Testis (tissue), 2 donors: ENCODE measurements at regions not wholly inside any gene's neighbourhood (a gene's known extent, or its start where the extent isn't known, plus 50 kb on each side); places are given as distances from the start of the nearest gene placed in this dataset.

Source experiments
- DNase-seq: peaks from one replicate; pipeline ENCODE4 v3.0.0-alpha.2; 2019
- H3K27ac ChIP-seq, 2 donors: fragments of 200-600 bp; sonication (generic); one replicate each; pipeline ENCODE4 v1.5.1; 2019
- H3K27me3 ChIP-seq: fragments of 200-600 bp; sonication (generic); one replicate; pipeline ENCODE4 v1.5.1; 2019
- H3K36me3 ChIP-seq: fragments of 200-600 bp; sonication (generic); one replicate; pipeline ENCODE4 v1.5.1; 2017; ENCODE audit warnings: low read depth; ENCODE audit errors: missing control alignments
- H3K4me1 ChIP-seq: fragments of 200-600 bp; sonication (generic); one replicate; pipeline ENCODE4 v1.5.1; 2019
- H3K4me3 ChIP-seq, 2 donors: fragments of 200-600 bp; sonication (generic); one replicate each; pipeline ENCODE4 v1.5.1; 2017 to 2019
- H3K9me3 ChIP-seq: fragments of 200-600 bp; sonication (generic); one replicate; pipeline ENCODE4 v1.5.1; 2017
- POLR2A ChIP-seq: fragments of 450-650 bp; IDR thresholded peaks from one replicate; pipeline ENCODE4 v1.6.1; 2017; ENCODE audit warnings: antibody characterized with exemption, mild to moderate bottlenecking, moderate library complexity
- WGBS, 2 donors: methylation state at CpG; one replicate each; pipeline ENCODE4 v1.1.5; 2018; 5-methylcytosine and 5-hydroxymethylcytosine counted together
- intact Hi-C: fragments of 100-400 bp; cut with DNase I; formaldehyde crosslinking; loops from one replicate; pipeline ENCODE4 v1.15.1; 2023; ENCODE audit warnings: low total_unique reads
- TF ChIP-seq, protein P1 (sequence below), 3 experiments: fragments of 450-650 bp in 2 of 3; fragments of 200-600 bp in 1 of 3; sonication (generic) in 1 of 3; IDR thresholded peaks; one replicate each; pipeline ENCODE4 v1.5.1; 2016 to 2019; ENCODE audit warnings: antibody characterized with exemption in 3 of 3, mild to moderate bottlenecking in 2 of 3, moderate library complexity in 1 of 3

- Histone ChIP-seq H3K4me3 (no peak overlapping the region), H3K36me3 (no peaks in the 10 kb centered on the region), H3K4me1 (no peaks in the 10 kb centered on the region), H3K27me3 (no peaks in the 10 kb centered on the region), H3K27ac (no peak overlapping the region), H3K9me3 (no peaks in the 10 kb centered on the region)
- WGBS, 2 donors: 63 to 64% methylated on average over 3 of the region's 3 CpGs
- intact Hi-C loops: no loop called here
- TF ChIP-seq, protein P1, sequence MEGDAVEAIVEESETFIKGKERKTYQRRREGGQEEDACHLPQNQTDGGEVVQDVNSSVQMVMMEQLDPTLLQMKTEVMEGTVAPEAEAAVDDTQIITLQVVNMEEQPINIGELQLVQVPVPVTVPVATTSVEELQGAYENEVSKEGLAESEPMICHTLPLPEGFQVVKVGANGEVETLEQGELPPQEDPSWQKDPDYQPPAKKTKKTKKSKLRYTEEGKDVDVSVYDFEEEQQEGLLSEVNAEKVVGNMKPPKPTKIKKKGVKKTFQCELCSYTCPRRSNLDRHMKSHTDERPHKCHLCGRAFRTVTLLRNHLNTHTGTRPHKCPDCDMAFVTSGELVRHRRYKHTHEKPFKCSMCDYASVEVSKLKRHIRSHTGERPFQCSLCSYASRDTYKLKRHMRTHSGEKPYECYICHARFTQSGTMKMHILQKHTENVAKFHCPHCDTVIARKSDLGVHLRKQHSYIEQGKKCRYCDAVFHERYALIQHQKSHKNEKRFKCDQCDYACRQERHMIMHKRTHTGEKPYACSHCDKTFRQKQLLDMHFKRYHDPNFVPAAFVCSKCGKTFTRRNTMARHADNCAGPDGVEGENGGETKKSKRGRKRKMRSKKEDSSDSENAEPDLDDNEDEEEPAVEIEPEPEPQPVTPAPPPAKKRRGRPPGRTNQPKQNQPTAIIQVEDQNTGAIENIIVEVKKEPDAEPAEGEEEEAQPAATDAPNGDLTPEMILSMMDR (IDR thresholded peaks at IDR 0.05): no peak
- no peak for TF ChIP-seq POLR2A
- no peak for DNase-seq
Measured at GRCh38 chr4:127036296-127036695, 596.5 kb upstream of the INTU start.

DNA sequence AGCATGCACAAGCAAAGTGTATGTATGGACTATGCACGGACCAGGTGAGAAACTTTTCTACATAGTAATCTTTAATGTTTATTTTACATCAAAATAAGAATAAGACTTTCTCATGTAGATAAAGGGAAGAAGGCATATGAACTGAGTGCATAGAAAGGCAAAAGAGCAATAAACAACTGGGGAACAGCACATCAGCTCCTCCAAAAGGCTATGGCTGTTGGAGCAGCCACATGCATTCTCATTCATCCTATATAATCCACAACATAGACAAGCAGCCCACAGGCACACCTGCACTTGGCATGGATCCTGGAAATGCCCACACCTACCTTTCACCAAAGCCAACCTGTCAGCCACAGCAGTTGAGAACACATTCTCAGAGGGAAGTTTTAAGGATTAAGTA lies 586.9 kb upstream of the INTU start:
- no peaks in the 10 kb centered on the region for H3K27me3 ChIP-seq
- H3K27ac ChIP-seq: no peak overlapping the region
- no peaks in the 10 kb centered on the region for H3K4me1 ChIP-seq
- DNase-seq: no peak
- intact Hi-C loops: no loop called here
- no peak overlapping the region for H3K4me3 ChIP-seq
- no peaks in the 10 kb centered on the region for H3K36me3 ChIP-seq
- 44 to 90% methylated on average over 1 of the region's 1 CpG for WGBS, 2 donors
- no peak for TF ChIP-seq POLR2A
- TF ChIP-seq, protein P1 (IDR thresholded peaks at IDR 0.05): no peak
- H3K9me3 ChIP-seq: no peaks in the 10 kb centered on the region

GRCh38 chr4:127047930-127048329 lies 584.8 kb upstream of the INTU start:
- WGBS, 2 donors: 67 to 79% methylated on average over 1 of the region's 1 CpG
- H3K4me3 ChIP-seq: no peak overlapping the region
- no peaks in the 10 kb centered on the region for H3K36me3 ChIP-seq
- TF ChIP-seq, protein P1 (IDR thresholded peaks at IDR 0.05): no peak
- no peak for TF ChIP-seq POLR2A
- no peaks in the 10 kb centered on the region for H3K4me1 ChIP-seq
- intact Hi-C loops: no loop called here
- no peaks in the 10 kb centered on the region for H3K9me3 ChIP-seq
- H3K27ac ChIP-seq: no peak overlapping the region
- H3K27me3 ChIP-seq: no peaks in the 10 kb centered on the region
- no peak for DNase-seq

GRCh38 chr4:127048376-127049044 lies 584.2 kb upstream of the INTU start:
- no peak for TF ChIP-seq POLR2A
- TF ChIP-seq, protein P1 (IDR thresholded peaks at IDR 0.05): no peak

GRCh38 chr4:127049526-127049925 lies 583.2 kb upstream of the INTU start:
- DNase-seq: no peak
- H3K4me3 ChIP-seq: no peak overlapping the region
- no peaks in the 10 kb centered on the region for H3K9me3 ChIP-seq
- 73 to 81% methylated on average over 4 of the region's 4 CpGs for WGBS, 2 donors
- intact Hi-C loops: no loop called here
- H3K27me3 ChIP-seq: no peaks in the 10 kb centered on the region
- no peak overlapping the region for H3K27ac ChIP-seq
- no peaks in the 10 kb centered on the region for H3K36me3 ChIP-seq
- H3K4me1 ChIP-seq: no peaks in the 10 kb centered on the region
- TF ChIP-seq POLR2A: no peak
- TF ChIP-seq, protein P1 (IDR thresholded peaks at IDR 0.05): no peak

More at GRCh38 chr4:127048376-127049044, 584.2 kb upstream of the INTU start:
- Histone ChIP-seq H3K27ac (no peak overlapping the region), H3K9me3 (no peaks in the 10 kb centered on the region), H3K4me1 (no peaks in the 10 kb centered on the region), H3K36me3 (no peaks in the 10 kb centered on the region), H3K27me3 (no peaks in the 10 kb centered on the region), H3K4me3 (no peak overlapping the region)
- intact Hi-C loops: no loop called here
- WGBS, 2 donors: 89 to 100% methylated on average over 3 of the region's 3 CpGs
- DNase-seq: no peak
